IMR-90 (cell line): ENCODE measurements at regions not wholly inside any gene's neighbourhood (a gene's known extent, or its start where the extent isn't known, plus 50 kb on each side); places are given as distances from the start of the nearest gene placed in this dataset.

Source experiments
- ATAC-seq: fragments of 200-7000 bp; cut with Tn5 transposase; 2 replicates; pipeline ENCODE4 v1.9.1; 2020; ENCODE audit warnings: low read depth, mild to moderate bottlenecking, moderate library complexity
- BruUV-seq: library from RNA; stranded (reverse); fragments of 400-500 nt; replicated peaks from 2 replicates; lab custom pipeline; 2021; lab: Mats Ljungman, UMichigan
- CTCF ChIA-PET: fragments of 300-600 bp; formaldehyde crosslinking; extraction: SDS; loops from one replicate; lab custom pipeline; 2021; ENCODE audit warnings: antibody characterized with exemption; lab: Yijun Ruan, JAX
- POLR2A ChIA-PET: fragments of 300-600 bp; sonication (Branson Sonifier 250); formaldehyde crosslinking; loops from one replicate; lab custom pipeline; 2022; ENCODE audit warnings: antibody characterized with exemption; ENCODE audit not compliant: unreplicated experiment; lab: Charles Lee
- DNase-seq: peaks from one replicate; pipeline ENCODE4 v3.0.0; 2013
- H2AFZ ChIP-seq: replicated peaks from 2 replicates; pipeline ENCODE3; 2013; ENCODE audit warnings: low read length, mild to moderate bottlenecking; ENCODE audit not compliant: poor library complexity
- H2AK5ac ChIP-seq: 2 replicates; pipeline ENCODE4 v1.6.1; 2013; ENCODE audit warnings: low read depth, low read length, inconsistent platforms
- H2AK9ac ChIP-seq: replicated peaks from 2 replicates; pipeline ENCODE3; 2013; ENCODE audit warnings: mild to moderate bottlenecking, low read depth, low read length, moderate library complexity; ENCODE audit not compliant: poor library complexity
- H2BK120ac ChIP-seq: 2 replicates; pipeline ENCODE4 v1.6.1; 2013; ENCODE audit warnings: low read depth, low read length, inconsistent platforms
- H2BK15ac ChIP-seq: 3 replicates; pipeline ENCODE4 v1.6.1; 2013; ENCODE audit warnings: low read depth, low read length, inconsistent platforms
- H2BK20ac ChIP-seq: 2 replicates; pipeline ENCODE4 v1.6.1; 2013; ENCODE audit warnings: low read depth, mild to moderate bottlenecking, inconsistent platforms, low read length, moderate library complexity
- H2BK5ac ChIP-seq: 2 replicates; pipeline ENCODE4 v1.6.1; 2013; ENCODE audit warnings: mild to moderate bottlenecking, low read depth, low read length, inconsistent platforms; ENCODE audit not compliant: poor library complexity, severe bottlenecking
- H3K14ac ChIP-seq: replicated peaks from 2 replicates; pipeline ENCODE4 v1.6.1; 2013; ENCODE audit warnings: low read depth, low read length, inconsistent platforms
- H3K18ac ChIP-seq: 2 replicates; pipeline ENCODE4 v1.6.1; 2013; ENCODE audit warnings: low read depth, low read length, control low read depth
- H3K23ac ChIP-seq: 2 replicates; pipeline ENCODE4 v1.6.1; 2013; ENCODE audit warnings: low read depth, low read length, inconsistent platforms
- H3K27ac ChIP-seq: 2 replicates; pipeline ENCODE4 v1.5.1; 2013; ENCODE audit warnings: mild to moderate bottlenecking, control low read depth, low read length; ENCODE audit not compliant: insufficient read depth
- H3K27me3 ChIP-seq: 2 replicates; pipeline ENCODE4 v1.6.1; 2013; ENCODE audit warnings: low read length; ENCODE audit not compliant: control insufficient read depth, insufficient read depth
- H3K36me3 ChIP-seq: 2 replicates; pipeline ENCODE4 v1.6.1; 2013; ENCODE audit warnings: low read length, mixed read lengths; ENCODE audit not compliant: control insufficient read depth, insufficient read depth
- H3K4ac ChIP-seq: 2 replicates; pipeline ENCODE4 v1.6.1; 2013; ENCODE audit warnings: low read depth, low read length, inconsistent platforms
- H3K4me1 ChIP-seq: 2 replicates; pipeline ENCODE4 v1.6.1; 2013; ENCODE audit warnings: low read length, mixed read lengths; ENCODE audit not compliant: control insufficient read depth, insufficient read depth
- H3K4me2 ChIP-seq: 2 replicates; pipeline ENCODE4 v1.6.1; 2013; ENCODE audit warnings: low read depth, mild to moderate bottlenecking, control low read depth, low read length, moderate library complexity
- H3K4me3 ChIP-seq: 2 replicates; pipeline ENCODE4 v1.5.1; 2013; ENCODE audit warnings: low read depth, mild to moderate bottlenecking, control low read depth, low read length, moderate library complexity; ENCODE audit not compliant: insufficient read depth
- H3K56ac ChIP-seq: 2 replicates; pipeline ENCODE4 v1.6.1; 2013; ENCODE audit warnings: low read length, inconsistent platforms; ENCODE audit not compliant: insufficient read depth; ENCODE audit errors: extremely low read depth
- H3K79me1 ChIP-seq, 2 experiments: 2 replicates each; pipeline ENCODE4 v1.6.1; 2013; ENCODE audit warnings: low read length in 2 of 2, inconsistent platforms in 1 of 2, low read depth in 1 of 2
- H3K9ac ChIP-seq: 2 replicates; pipeline ENCODE4 v1.6.1; 2013; ENCODE audit warnings: low read depth, low read length, control low read depth
- H3K9me1 ChIP-seq: 2 replicates; pipeline ENCODE4 v1.6.1; 2013; ENCODE audit warnings: low read length, inconsistent platforms; ENCODE audit not compliant: insufficient read depth
- H3K9me3 ChIP-seq: 2 replicates; pipeline ENCODE4 v1.6.1; 2013; ENCODE audit warnings: low read length; ENCODE audit not compliant: control insufficient read depth, insufficient read depth
- H4K20me1 ChIP-seq: 2 replicates; pipeline ENCODE4 v1.6.1; 2013; ENCODE audit warnings: low read length, inconsistent platforms; ENCODE audit not compliant: insufficient read depth
- H4K5ac ChIP-seq: 2 replicates; pipeline ENCODE4 v1.6.1; 2013; ENCODE audit warnings: mild to moderate bottlenecking, low read depth, low read length, control low read depth
- H4K8ac ChIP-seq, 2 experiments: 2 replicates each; pipeline ENCODE4 v1.6.1; 2013; ENCODE audit warnings: low read depth in 2 of 2, low read length in 2 of 2, control low read depth in 1 of 2, inconsistent platforms in 1 of 2
- H4K91ac ChIP-seq: 2 replicates; pipeline ENCODE4 v1.6.1; 2013; ENCODE audit warnings: low read depth, low read length, inconsistent platforms; ENCODE audit not compliant: insufficient read depth
- FOS ChIP-seq: fragments of 150-350 bp; IDR thresholded peaks from 2 replicates; pipeline ENCODE4 v1.6.1; 2016; ENCODE audit warnings: low read depth, low read length
- POLR2A ChIP-seq: IDR thresholded peaks from 2 replicates; pipeline ENCODE4 v1.6.1; 2012; ENCODE audit warnings: mild to moderate bottlenecking, low read depth, low read length
- RCOR1 ChIP-seq: IDR thresholded peaks from 2 replicates; pipeline ENCODE4 v1.6.1; 2012; ENCODE audit warnings: mild to moderate bottlenecking, low read length, improper control_type of control experiment; ENCODE audit not compliant: insufficient replicate concordance
- USF2 ChIP-seq: fragments of 150-350 bp; IDR thresholded peaks from 2 replicates; pipeline ENCODE4 v1.6.1; 2017; ENCODE audit warnings: mild to moderate bottlenecking, antibody characterized with exemption, low read length, low read depth
- WGBS, 2 experiments: methylation state at CpG; one replicate each; pipeline versions ENCODE4 v1.1.5 to v1.1.7; 2013; ENCODE audit warnings: missing lambda C conversion rate in 2 of 2; ENCODE audit not compliant: insufficient read length in 1 of 2; ENCODE audit errors: extremely low coverage in 2 of 2; 5-methylcytosine and 5-hydroxymethylcytosine counted together
- dilution Hi-C: fragments of 300-500 bp; cut with HindIII; formaldehyde crosslinking; loops from one replicate; pipeline ENCODE4 v1.14.3; 2018; ENCODE audit warnings: low sequenced_read_pairs; ENCODE audit not compliant: unreplicated experiment
- in situ Hi-C: fragments of 300-500 bp; cut with MboI; formaldehyde crosslinking; loops from 3 replicates; pipeline ENCODE4 v1.14.3; 2019; ENCODE audit warnings: low sequenced_read_pairs, inconsistent platforms, mixed read lengths
- intact Hi-C: fragments of 100-400 bp; cut with micrococcal nuclease; formaldehyde crosslinking; loops from 2 replicates; pipeline ENCODE4 v1.10.0; 2022

GRCh38 chr16:88303405-88303804 is 79.4 kb upstream of the ZNF469 start:
- dilution Hi-C loops: no loop called here
- Histone ChIP-seq H4K20me1 (no peaks in the 10 kb centered on the region), H3K27me3 (no peaks in the 10 kb centered on the region), H3K4me2 (no peak overlapping the region; the same call in 1 of the 2 replicates), H3K79me1 (peaks cover 6 to 54% of the 10 kb centered on the region in 2 experiments), H3K14ac (peak overlapping the region; percentile 100), H3K9me3 (no peaks in the 10 kb centered on the region), H2BK5ac (peak overlapping the region; percentile 100), H3K9me1 (peaks cover 43% of the 10 kb centered on the region), H3K56ac (peak overlapping the region; percentile 98), H2BK120ac (peak overlapping the region; percentile 100), H3K36me3 (no peaks in the 10 kb centered on the region), H3K23ac (peak overlapping the region; percentile 100), H2AK9ac (peak overlapping the region; percentile 100), H2AK5ac (peak overlapping the region; percentile 100), H2BK15ac (peak overlapping the region; percentile 94), H4K8ac (peak overlapping the region; percentile 94 to 100), H3K27ac (peak overlapping the region; percentile 95), H3K4me1 (peaks cover 55% of the 10 kb centered on the region), H3K18ac (peak overlapping the region; percentile 99), H3K4me3 (no peak overlapping the region), H3K9ac (peak overlapping the region; percentile 84), H4K91ac (peak overlapping the region; percentile 100), H4K5ac (peak overlapping the region; percentile 99), H2AFZ (peak overlapping the region; percentile 90), H2BK20ac (peak overlapping the region; percentile 100), H3K4ac (peak overlapping the region; percentile 100)
- BruUV-seq: no TSS peak
- ChIA-PET CTCF (no interaction called here), POLR2A (no interaction called here)
- WGBS, 2 experiments: 88% methylated on average over 4 of the region's 6 CpGs; no CpG with 5 or more reads in 1 of the 2 experiments
- ATAC-seq: no peak
- intact Hi-C loops: loop anchor here (10.0 kb wide), 3 partner anchors 59 to 349 kb away; partner anchors contain the start of gene BANP
- no peak for DNase-seq
- no peak for TF ChIP-seq FOS
- no peak for TF ChIP-seq USF2
- TF ChIP-seq POLR2A: peak; percentile 71
- TF ChIP-seq RCOR1: no peak
- in situ Hi-C loops: loop anchor here (10.0 kb wide), 1 partner anchor 59 kb away; no protein-coding TSS in a partner anchor
